Progenitor cell of endocrine pancreas (in vitro differentiated cells): ENCODE measurements at regions not wholly inside any gene's neighbourhood (a gene's known extent, or its start where the extent isn't known, plus 50 kb on each side); places are given as distances from the start of the nearest gene placed in this dataset.

Source experiments
- DNase-seq: peaks from one replicate; pipeline ENCODE4 v3.0.0; 2021; ENCODE audit warnings: low spot score; ENCODE audit not compliant: unreplicated experiment
- H3K27ac Mint-ChIP-seq: 2 replicates; pipeline ENCODE4 v1.8.0; 2021; ENCODE audit warnings: mild to moderate bottlenecking, moderate library complexity, mixed read lengths
- H3K27me3 Mint-ChIP-seq: 2 replicates; pipeline ENCODE4 v1.8.0; 2021; ENCODE audit warnings: mixed read lengths
- H3K36me3 Mint-ChIP-seq: 2 replicates; pipeline ENCODE4 v1.8.0; 2022; ENCODE audit warnings: mixed read lengths; ENCODE audit not compliant: insufficient read depth
- H3K4me1 Mint-ChIP-seq: 2 replicates; pipeline ENCODE4 v1.8.0; 2021; ENCODE audit warnings: low read depth, mixed read lengths
- H3K4me3 Mint-ChIP-seq: 2 replicates; pipeline ENCODE4 v1.8.0; 2021; ENCODE audit warnings: low read depth, mild to moderate bottlenecking, moderate library complexity, mixed read lengths
- H3K9me3 Mint-ChIP-seq: 2 replicates; pipeline ENCODE4 v1.8.0; 2021; ENCODE audit warnings: low read depth, mixed read lengths
- TF ChIP-seq, protein P1 (sequence below): fragments of 200-600 bp; sonication (generic); IDR thresholded peaks from one replicate; pipeline ENCODE4 v1.5.0; 2021; ENCODE audit warnings: antibody characterized with exemption, mild to moderate bottlenecking; ENCODE audit not compliant: unreplicated experiment

DNA sequence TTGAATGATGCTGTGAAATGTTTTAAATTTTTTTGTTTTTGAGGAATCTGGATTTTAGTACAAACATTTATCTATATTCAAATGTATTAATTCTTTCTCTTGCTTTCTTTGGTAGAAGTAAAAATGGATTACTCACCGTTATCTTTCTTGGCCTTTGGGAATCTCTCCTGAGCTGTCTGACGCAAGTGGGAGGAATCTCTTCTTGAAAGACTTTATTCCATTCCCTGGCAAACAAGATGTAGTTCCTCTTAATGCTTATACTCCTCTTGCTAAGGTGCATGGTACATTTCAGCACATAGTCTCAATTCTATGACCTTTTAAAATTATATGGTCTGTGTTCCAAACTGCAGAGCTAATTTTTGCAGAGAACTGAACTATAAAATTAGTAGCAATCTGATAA, 246.2 kb upstream of the SLC10A2 start:
- DNase-seq: no peak
- no peak overlapping the region for H3K27ac Mint-ChIP-seq
- TF ChIP-seq, protein P1, sequence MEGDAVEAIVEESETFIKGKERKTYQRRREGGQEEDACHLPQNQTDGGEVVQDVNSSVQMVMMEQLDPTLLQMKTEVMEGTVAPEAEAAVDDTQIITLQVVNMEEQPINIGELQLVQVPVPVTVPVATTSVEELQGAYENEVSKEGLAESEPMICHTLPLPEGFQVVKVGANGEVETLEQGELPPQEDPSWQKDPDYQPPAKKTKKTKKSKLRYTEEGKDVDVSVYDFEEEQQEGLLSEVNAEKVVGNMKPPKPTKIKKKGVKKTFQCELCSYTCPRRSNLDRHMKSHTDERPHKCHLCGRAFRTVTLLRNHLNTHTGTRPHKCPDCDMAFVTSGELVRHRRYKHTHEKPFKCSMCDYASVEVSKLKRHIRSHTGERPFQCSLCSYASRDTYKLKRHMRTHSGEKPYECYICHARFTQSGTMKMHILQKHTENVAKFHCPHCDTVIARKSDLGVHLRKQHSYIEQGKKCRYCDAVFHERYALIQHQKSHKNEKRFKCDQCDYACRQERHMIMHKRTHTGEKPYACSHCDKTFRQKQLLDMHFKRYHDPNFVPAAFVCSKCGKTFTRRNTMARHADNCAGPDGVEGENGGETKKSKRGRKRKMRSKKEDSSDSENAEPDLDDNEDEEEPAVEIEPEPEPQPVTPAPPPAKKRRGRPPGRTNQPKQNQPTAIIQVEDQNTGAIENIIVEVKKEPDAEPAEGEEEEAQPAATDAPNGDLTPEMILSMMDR: no peak
- no peaks in the 10 kb centered on the region for H3K27me3 Mint-ChIP-seq
- no peak overlapping the region for H3K4me3 Mint-ChIP-seq
- no peaks in the 10 kb centered on the region for H3K9me3 Mint-ChIP-seq
- no peaks in the 10 kb centered on the region for H3K36me3 Mint-ChIP-seq
- H3K4me1 Mint-ChIP-seq: peaks cover 3% of the 10 kb centered on the region

DNA sequence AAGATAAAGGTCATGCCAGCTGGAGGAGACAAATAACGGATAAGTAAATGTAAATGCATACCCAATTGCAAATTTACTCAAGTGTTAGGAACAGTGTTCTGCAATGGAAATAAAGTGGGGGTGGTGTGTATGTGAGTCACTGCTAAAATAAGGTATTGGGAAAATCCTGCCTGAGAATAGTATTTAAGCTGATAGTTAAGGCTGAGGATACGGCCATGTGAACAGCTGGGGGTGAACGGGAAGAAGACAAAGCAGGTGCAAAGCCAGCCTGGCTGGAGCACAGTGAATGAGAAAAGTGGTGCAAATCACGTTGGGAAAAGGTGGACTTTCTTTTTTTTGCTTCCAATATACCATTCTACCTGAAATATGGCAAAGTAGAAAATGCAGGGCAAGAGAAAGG, 242.4 kb upstream of the SLC10A2 start:
- Mint-ChIP-seq H3K4me1 (peaks cover 9% of the 10 kb centered on the region), H3K4me3 (no peak overlapping the region), H3K27ac (no peak overlapping the region), H3K27me3 (no peaks in the 10 kb centered on the region), H3K9me3 (no peaks in the 10 kb centered on the region), H3K36me3 (no peaks in the 10 kb centered on the region)
- no peak for DNase-seq
- TF ChIP-seq, protein P1: no peak

DNA sequence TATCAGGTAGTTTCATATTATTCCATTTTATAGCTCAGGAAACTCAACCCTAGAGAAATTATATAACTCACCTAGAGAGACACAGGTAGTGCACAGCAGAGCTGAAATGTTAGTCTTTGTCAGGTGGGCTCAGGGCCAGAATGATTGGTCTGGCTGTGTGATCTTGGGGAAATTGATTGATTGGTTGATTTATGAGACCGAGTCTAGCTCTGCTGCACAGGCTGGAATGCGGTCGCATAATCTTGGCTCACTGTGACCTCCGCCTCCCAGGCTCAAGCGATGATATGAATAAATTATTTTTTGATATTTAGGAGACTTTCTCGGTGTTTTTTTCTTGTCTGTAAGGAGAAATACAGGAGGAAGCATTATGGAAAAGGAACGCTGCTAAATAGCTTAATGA, 239.9 kb upstream of the SLC10A2 start:
- peak overlapping the region; percentile 1 for H3K4me3 Mint-ChIP-seq
- DNase-seq: no peak
- no peaks in the 10 kb centered on the region for H3K36me3 Mint-ChIP-seq
- TF ChIP-seq, protein P1: no peak
- no peaks in the 10 kb centered on the region for H3K9me3 Mint-ChIP-seq
- H3K4me1 Mint-ChIP-seq: peaks cover 9% of the 10 kb centered on the region
- H3K27me3 Mint-ChIP-seq: no peaks in the 10 kb centered on the region
- no peak overlapping the region for H3K27ac Mint-ChIP-seq

DNA sequence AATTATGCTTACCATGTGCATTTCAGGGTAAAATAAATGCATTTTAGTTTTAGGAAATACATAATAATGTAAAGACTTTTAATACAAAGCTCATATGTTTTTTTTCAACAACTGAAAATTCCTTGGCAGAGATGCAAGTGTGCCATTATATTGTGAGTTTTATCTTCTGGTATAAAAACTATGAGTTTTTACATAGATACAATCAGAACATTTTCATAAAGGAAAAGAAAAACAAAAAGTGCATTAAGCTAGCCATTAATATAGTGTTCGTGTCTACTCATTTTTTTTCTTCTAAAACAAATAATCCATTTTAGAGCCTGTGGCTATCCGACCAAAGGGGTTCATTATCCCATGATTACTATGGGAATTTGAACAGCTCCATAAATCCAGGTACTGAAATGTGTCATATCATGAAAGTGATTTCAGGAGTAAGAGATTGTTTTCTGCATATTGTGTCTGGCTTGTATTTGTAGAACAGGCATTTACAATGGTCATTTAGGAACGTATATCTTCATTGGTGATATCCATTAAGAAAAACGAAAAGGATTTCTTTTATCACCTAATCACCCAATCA, 236.9 kb upstream of the SLC10A2 start:
- Mint-ChIP-seq H3K36me3 (no peaks in the 10 kb centered on the region), H3K4me3 (no peak overlapping the region), H3K9me3 (no peaks in the 10 kb centered on the region), H3K4me1 (peaks cover 5% of the 10 kb centered on the region), H3K27ac (no peak overlapping the region), H3K27me3 (no peaks in the 10 kb centered on the region)
- no peak for DNase-seq
- TF ChIP-seq, protein P1: no peak

DNA sequence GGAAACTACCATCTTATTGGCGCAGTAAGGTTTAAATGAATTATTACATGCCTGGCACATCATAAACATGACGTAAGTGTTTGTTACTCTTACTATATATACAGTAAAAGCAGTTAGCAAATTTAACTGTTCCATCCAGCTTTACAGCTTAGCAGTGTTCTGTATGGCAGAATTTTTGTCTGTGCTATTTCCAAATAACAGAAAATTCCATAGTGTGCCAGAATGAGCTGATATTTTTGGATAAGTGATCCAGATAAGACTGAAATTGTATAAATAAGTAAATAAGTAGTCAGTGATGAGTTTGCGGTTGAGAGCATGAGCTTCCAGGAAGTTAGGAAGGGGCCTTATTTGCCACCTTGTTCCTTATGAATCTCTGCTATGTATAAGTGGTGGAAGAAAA, 236.5 kb upstream of the SLC10A2 start:
- TF ChIP-seq, protein P1: no peak
- H3K4me1 Mint-ChIP-seq: peaks cover 5% of the 10 kb centered on the region
- no peaks in the 10 kb centered on the region for H3K27me3 Mint-ChIP-seq
- DNase-seq: no peak
- H3K9me3 Mint-ChIP-seq: no peaks in the 10 kb centered on the region
- H3K36me3 Mint-ChIP-seq: no peaks in the 10 kb centered on the region
- no peak overlapping the region for H3K27ac Mint-ChIP-seq
- H3K4me3 Mint-ChIP-seq: no peak overlapping the region
